Lower leg skin (tissue), 3 donors: ENCODE measurements at regions not wholly inside any gene's neighbourhood (a gene's known extent, or its start where the extent isn't known, plus 50 kb on each side); places are given as distances from the start of the nearest gene placed in this dataset.

Source experiments
- CTCF ChIP-seq, 3 donors: fragments of 450-650 bp; IDR thresholded peaks; one replicate each; pipeline ENCODE4 v1.5.1; 2016; ENCODE audit warnings: antibody characterized with exemption in 3 of 3, mild to moderate bottlenecking in 3 of 3, moderate library complexity in 2 of 3
- POLR2A ChIP-seq, 2 donors: fragments of 450-650 bp; IDR thresholded peaks; one replicate each; pipeline ENCODE4 v1.6.1; 2016 to 2017; ENCODE audit warnings: antibody characterized with exemption in 2 of 2, mild to moderate bottlenecking in 1 of 2, moderate library complexity in 1 of 2

- TF ChIP-seq CTCF (IDR thresholded peaks at IDR 0.05): no peak
- TF ChIP-seq POLR2A (IDR thresholded peaks at IDR 0.05): no peak
Measured at GRCh38 chr12:24118668-24119067, 169.2 kb upstream of the SOX5 start.
